SK-N-SH (cell line): ENCODE measurements at regions not wholly inside any gene's neighbourhood (a gene's known extent, or its start where the extent isn't known, plus 50 kb on each side); places are given as distances from the start of the nearest gene placed in this dataset.

Experiments
- EZH2phosphoT487 ChIP-seq: fragments of 200-600 bp; sonication (generic); IDR thresholded peaks from 2 replicates; pipeline ENCODE4 v1.6.1; 2017; ENCODE audit warnings: low read depth, mixed run types, mild to moderate bottlenecking, antibody characterized with exemption, moderate library complexity, borderline replicate concordance
- FOXJ3 ChIP-seq: sonication (generic); formaldehyde crosslinking; IDR thresholded peaks from 2 replicates; pipeline ENCODE4 v1.5.1; 2020; ENCODE audit warnings: mild to moderate bottlenecking, missing genetic modification reagents
- POLR2AphosphoS5 ChIP-seq: IDR thresholded peaks from 2 replicates; pipeline ENCODE4 v1.6.1; 2012; ENCODE audit warnings: low read depth, low read length
- RAD21 ChIP-seq: IDR thresholded peaks from 2 replicates; pipeline ENCODE4 v1.6.1; 2012; ENCODE audit warnings: mild to moderate bottlenecking, low read length
- RCOR1 ChIP-seq: fragments of 150-350 bp; IDR thresholded peaks from 2 replicates; pipeline ENCODE4 v1.6.1; 2017; ENCODE audit warnings: antibody characterized with exemption, low read length
- RFX5 ChIP-seq: IDR thresholded peaks from 2 replicates; pipeline ENCODE4 v1.6.1; 2012; ENCODE audit warnings: mild to moderate bottlenecking, improper control_type of control experiment, low read length
- ZBTB33 ChIP-seq: IDR thresholded peaks from 2 replicates; pipeline ENCODE4 v1.4.0; 2012; ENCODE audit warnings: low read depth, borderline replicate concordance
- TF ChIP-seq, protein P1 (sequence below): fragments of 200-600 bp; sonication (generic); IDR thresholded peaks from 2 replicates; pipeline ENCODE4 v1.6.1; 2017; ENCODE audit warnings: antibody characterized with exemption, mild to moderate bottlenecking, moderate library complexity
- TF ChIP-seq, protein P2 (sequence below): IDR thresholded peaks from 2 replicates; pipeline ENCODE4 v1.4.0; 2012; ENCODE audit warnings: low read depth

DNA sequence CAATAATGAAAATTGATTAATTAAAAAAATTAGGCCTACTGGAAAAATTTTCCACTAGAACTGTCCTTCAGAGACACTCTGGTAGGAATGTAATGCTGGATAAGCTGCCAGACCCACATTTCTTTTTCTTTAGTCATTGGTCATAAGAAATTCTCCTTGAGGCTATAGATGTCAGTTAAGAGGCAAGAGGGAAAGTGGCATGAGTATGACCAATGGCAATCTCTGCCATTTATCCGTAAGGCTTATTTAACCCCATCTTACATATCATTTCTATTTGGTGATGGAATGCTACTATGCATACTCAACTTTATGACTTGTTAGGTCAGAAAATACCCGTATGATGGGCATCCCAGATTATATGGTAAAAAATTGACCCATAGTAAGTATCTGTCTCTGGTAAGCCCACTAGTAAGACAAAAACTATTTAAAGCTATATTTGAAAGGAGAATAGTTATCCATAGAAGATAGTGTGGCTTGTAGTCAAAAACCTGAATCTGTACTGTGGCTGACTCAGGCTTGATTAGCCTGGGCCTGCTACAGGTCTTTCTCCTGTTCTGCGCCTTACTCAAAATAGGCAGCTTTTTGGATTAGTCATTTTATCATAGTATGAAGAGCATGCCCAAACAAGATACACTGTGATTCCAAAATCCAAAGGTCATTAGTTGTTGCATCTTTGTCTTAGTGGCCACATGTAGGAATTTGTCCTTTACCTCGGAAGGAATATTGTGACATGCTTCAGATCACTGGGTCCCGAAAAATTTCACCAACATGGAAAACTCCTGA lies 314.7 kb downstream of the PYDC2 start:
- TF ChIP-seq POLR2AphosphoS5 = no peak
- TF ChIP-seq RAD21 = no peak
- no peak for TF ChIP-seq ZBTB33
- TF ChIP-seq, protein P1, sequence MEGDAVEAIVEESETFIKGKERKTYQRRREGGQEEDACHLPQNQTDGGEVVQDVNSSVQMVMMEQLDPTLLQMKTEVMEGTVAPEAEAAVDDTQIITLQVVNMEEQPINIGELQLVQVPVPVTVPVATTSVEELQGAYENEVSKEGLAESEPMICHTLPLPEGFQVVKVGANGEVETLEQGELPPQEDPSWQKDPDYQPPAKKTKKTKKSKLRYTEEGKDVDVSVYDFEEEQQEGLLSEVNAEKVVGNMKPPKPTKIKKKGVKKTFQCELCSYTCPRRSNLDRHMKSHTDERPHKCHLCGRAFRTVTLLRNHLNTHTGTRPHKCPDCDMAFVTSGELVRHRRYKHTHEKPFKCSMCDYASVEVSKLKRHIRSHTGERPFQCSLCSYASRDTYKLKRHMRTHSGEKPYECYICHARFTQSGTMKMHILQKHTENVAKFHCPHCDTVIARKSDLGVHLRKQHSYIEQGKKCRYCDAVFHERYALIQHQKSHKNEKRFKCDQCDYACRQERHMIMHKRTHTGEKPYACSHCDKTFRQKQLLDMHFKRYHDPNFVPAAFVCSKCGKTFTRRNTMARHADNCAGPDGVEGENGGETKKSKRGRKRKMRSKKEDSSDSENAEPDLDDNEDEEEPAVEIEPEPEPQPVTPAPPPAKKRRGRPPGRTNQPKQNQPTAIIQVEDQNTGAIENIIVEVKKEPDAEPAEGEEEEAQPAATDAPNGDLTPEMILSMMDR = no peak
- TF ChIP-seq EZH2phosphoT487 = no peak
- TF ChIP-seq, protein P2, sequence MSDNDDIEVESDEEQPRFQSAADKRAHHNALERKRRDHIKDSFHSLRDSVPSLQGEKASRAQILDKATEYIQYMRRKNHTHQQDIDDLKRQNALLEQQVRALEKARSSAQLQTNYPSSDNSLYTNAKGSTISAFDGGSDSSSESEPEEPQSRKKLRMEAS = no peak
- TF ChIP-seq RFX5 = no peak
- no peak for TF ChIP-seq RCOR1
- no peak for TF ChIP-seq FOXJ3 (CRISPR knock-in tag)
